GM12874 (cell line): ENCODE measurements at regions not wholly inside any gene's neighbourhood (a gene's known extent, or its start where the extent isn't known, plus 50 kb on each side); places are given as distances from the start of the nearest gene placed in this dataset.

Source experiments
- TF ChIP-seq, protein P1 (sequence below): IDR thresholded peaks from 2 replicates; pipeline ENCODE4 v1.5.1; 2011; ENCODE audit warnings: low read depth, mild to moderate bottlenecking, control low read depth, low read length, moderate library complexity; ENCODE audit not compliant: insufficient read depth

- TF ChIP-seq, protein P1, sequence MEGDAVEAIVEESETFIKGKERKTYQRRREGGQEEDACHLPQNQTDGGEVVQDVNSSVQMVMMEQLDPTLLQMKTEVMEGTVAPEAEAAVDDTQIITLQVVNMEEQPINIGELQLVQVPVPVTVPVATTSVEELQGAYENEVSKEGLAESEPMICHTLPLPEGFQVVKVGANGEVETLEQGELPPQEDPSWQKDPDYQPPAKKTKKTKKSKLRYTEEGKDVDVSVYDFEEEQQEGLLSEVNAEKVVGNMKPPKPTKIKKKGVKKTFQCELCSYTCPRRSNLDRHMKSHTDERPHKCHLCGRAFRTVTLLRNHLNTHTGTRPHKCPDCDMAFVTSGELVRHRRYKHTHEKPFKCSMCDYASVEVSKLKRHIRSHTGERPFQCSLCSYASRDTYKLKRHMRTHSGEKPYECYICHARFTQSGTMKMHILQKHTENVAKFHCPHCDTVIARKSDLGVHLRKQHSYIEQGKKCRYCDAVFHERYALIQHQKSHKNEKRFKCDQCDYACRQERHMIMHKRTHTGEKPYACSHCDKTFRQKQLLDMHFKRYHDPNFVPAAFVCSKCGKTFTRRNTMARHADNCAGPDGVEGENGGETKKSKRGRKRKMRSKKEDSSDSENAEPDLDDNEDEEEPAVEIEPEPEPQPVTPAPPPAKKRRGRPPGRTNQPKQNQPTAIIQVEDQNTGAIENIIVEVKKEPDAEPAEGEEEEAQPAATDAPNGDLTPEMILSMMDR = no peak
These were observed 50.8 kb upstream of the ELF5 start for GRCh38 chr11:34564406-34564805.

- TF ChIP-seq, protein P1 = no peak
These were observed 51.2 kb upstream of the ELF5 start for GRCh38 chr11:34564807-34565241.

GRCh38 chr11:34565417-34566207 is 52.0 kb upstream of the ELF5 start:
- TF ChIP-seq, protein P1 = peak; percentile 61

DNA sequence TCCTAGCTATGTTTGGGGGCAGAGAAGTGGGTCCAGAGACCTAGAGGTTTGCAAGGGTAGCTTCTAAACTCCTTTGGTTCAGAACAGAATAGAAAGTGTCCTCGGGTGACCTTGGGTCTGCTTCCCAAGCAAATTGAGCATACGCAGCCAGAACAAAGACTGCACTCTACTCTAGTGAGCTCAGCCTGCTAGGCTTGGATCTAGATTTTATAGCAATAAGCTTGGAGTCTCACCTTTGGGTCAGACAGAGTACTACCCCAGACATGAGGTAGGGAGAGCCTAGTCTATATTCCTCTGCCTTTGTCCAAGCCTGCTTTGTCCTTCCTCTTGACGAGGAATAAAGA is 52.6 kb upstream of the ELF5 start:
- TF ChIP-seq, protein P1 = no peak

DNA sequence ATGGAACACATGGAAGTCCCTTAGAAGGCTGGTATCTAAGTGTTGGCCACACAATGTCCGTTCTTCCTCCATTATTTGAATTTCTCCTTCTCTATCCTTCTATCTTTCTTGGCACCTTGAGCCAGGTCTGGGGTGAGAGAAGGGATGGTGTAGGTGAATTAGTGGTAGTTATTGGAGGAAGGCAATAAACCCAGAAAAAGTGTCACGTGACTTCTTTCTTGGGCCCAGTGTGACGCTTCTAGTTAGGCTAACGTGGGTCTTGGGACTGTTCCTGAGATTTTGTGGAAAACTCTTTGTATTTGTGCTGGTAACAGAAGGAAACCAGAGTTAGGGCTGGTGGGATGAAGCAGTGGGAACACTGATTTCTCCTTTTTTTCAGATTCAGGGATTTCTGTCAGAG is 53.1 kb upstream of the ELF5 start:
- TF ChIP-seq, protein P1 = no peak

GRCh38 chr11:34567733-34568132 is 53.2 kb upstream of the EHF start:
- TF ChIP-seq, protein P1 = no peak

GRCh38 chr11:34570584-34570983 is 50.3 kb upstream of the EHF start:
- TF ChIP-seq, protein P1 = no peak
